CD4-positive, alpha-beta T cell treated with Interferon alpha-2 for 1 hour (primary cell): ENCODE measurements at regions not wholly inside any gene's neighbourhood (a gene's known extent, or its start where the extent isn't known, plus 50 kb on each side); places are given as distances from the start of the nearest gene placed in this dataset.

Experiments used
- DNase-seq, 2 donors: peaks; one replicate each; pipeline ENCODE4 v3.0.0-alpha.2; 2020 to 2022

- DNase-seq = no peak
Measured at GRCh38 chr18:53610957-53611356, 613.5 kb downstream of the MBD2 start.

DNA sequence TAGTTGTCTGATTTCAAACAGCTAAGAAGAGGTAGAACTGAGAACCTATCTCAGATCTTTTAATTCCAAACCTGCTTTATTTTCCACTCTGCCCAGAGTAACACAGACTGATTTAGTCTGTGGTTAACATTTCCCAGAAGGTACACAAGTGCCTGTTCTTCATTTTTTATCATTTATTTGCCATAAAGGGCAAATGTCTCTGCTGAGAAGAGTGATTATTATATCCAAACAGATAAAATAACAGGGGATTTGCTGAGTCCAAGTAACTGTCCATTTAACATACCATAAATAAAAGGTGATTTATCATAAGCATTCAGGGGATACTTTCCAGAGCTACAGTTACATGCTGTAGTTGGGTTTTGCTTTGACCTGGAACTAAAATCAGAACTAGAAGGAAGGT is 617.7 kb downstream of the MBD2 start:
- no peak for DNase-seq

DNA sequence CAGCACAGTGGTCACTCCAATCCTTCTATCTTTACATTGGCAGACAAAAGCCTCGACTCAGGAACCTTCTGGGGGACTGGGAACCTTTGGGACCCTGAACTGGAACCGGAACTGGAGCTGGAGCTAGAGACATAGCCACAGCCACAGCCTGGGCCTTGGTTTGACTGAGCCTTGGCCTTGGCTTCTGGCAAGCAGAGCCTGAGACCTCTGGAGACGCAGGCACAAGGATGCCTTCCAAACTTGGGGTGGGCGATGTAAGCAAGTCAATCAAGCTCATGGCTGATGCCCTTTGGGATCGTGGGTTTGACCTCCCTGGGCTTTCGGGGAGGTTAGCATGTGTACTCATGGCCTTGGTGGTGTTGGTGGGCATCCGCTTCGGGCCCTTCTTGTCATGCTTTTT is 619.3 kb downstream of the MBD2 start:
- DNase-seq = no peak

- DNase-seq = no peak
Measured at GRCh38 chr18:53603276-53603675, 621.2 kb downstream of the MBD2 start.

GRCh38 chr18:53601344-53601743 is 623.1 kb downstream of the MBD2 start:
- no peak for DNase-seq

DNA sequence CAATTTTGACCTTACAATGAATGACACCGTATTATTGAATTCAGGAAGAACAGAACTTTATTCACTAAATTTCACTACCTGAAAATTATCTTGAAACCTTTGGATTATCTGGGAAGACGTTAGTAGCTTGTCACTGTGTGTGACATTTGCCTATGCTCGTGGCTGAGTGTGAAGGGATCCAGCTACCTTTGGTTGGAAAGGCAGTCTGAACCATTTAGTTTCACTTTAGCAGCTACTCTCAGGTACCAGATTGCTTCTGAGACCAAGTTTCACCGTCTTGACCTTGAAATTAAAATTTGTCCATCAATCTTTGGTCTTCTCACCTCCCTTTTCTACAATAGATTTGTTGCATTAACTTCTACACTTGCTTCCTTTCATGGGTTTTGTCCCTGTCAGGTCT is 637.5 kb downstream of the MBD2 start:
- no peak for DNase-seq
